ENCODE measurements at regions not wholly inside any gene's neighbourhood (a gene's known extent, or its start where the extent isn't known, plus 50 kb on each side); places are given as distances from the start of the nearest gene placed in this dataset.

DNA sequence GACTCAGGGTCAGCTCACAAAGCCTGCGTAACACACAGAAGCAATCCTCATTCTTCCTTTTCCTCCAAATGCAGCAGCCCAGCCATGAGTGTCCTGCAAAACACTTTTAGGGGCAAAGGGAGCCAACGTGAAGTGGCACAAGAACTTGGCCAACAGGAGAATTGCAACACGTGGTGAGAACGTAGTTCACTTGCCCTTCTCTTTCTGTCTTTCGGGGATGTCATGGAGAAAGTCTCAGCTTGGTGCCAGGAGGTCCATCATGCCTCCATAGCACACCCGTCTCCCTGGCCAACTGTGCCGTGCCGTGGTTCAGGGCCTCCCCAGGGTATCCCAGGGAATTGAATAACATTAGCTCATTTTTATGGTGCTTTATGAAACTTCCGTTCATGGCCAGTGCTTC lies 98.5 kb upstream of the ANO1 start:
- TF ChIP-seq CTCF (IDR thresholded peaks at IDR 0.05; ENCODE audit: unreplicated experiment), result no peak
- DNase-seq (ENCODE audit: low spot score), result no peak
- H3K36me3 Mint-ChIP-seq (ENCODE audit: low read depth, unreplicated experiment), result no peaks in the 10 kb centered on the region
- H3K27ac Mint-ChIP-seq (ENCODE audit: unreplicated experiment), result no peak overlapping the region
- H3K9me3 Mint-ChIP-seq (ENCODE audit: unreplicated experiment), result no peaks in the 10 kb centered on the region
- H3K27me3 Mint-ChIP-seq (ENCODE audit: unreplicated experiment), result peaks cover 9% of the 10 kb centered on the region
- no peak overlapping the region for H3K4me3 Mint-ChIP-seq (ENCODE audit: unreplicated experiment)
- peaks cover 9% of the 10 kb centered on the region for H3K4me1 Mint-ChIP-seq (ENCODE audit: unreplicated experiment)

DNA sequence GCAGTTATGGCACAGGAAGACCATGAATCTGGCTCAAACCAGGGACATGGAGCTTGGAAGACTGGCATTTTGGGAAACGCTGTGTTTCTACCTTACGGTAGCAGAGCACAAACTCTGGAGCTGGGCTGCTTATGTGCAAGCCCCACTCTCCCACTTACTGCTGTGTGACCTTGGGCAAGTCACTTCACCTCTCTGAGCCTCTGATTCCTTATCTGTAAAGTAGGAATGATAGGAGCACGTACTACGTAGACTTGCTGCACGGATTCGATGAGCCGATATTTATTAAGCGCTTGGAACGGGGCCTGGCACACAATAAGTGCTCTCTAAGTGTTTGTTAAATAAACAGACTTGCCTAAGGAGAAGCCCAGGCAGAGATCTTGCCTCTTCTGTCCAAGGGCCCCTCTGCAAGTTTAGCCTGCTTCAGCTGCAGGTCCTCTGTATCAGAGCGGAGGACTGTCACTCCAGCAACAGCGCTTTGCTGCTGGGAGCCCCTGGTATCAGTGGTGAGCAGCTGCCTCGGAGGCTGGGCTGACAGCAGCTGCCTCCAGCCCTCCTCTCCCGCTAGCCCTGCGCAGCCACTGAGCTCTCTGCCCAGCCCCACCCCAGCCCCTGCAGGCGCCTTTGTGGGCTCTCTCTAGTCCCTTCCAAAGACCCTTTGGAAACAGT lies 96.9 kb upstream of the ANO1 start:
- H3K9me3 Mint-ChIP-seq (ENCODE audit: unreplicated experiment), result no peaks in the 10 kb centered on the region
- peaks cover 7% of the 10 kb centered on the region for H3K27me3 Mint-ChIP-seq (ENCODE audit: unreplicated experiment)
- H3K36me3 Mint-ChIP-seq (ENCODE audit: low read depth, unreplicated experiment), result no peaks in the 10 kb centered on the region
- DNase-seq (ENCODE audit: low spot score), result no peak
- no peak for TF ChIP-seq CTCF (IDR thresholded peaks at IDR 0.05; ENCODE audit: unreplicated experiment)
- no peak overlapping the region for H3K27ac Mint-ChIP-seq (ENCODE audit: unreplicated experiment)
- H3K4me1 Mint-ChIP-seq (ENCODE audit: unreplicated experiment), result peaks cover 13% of the 10 kb centered on the region
- H3K4me3 Mint-ChIP-seq (ENCODE audit: unreplicated experiment), result no peak overlapping the region

DNA sequence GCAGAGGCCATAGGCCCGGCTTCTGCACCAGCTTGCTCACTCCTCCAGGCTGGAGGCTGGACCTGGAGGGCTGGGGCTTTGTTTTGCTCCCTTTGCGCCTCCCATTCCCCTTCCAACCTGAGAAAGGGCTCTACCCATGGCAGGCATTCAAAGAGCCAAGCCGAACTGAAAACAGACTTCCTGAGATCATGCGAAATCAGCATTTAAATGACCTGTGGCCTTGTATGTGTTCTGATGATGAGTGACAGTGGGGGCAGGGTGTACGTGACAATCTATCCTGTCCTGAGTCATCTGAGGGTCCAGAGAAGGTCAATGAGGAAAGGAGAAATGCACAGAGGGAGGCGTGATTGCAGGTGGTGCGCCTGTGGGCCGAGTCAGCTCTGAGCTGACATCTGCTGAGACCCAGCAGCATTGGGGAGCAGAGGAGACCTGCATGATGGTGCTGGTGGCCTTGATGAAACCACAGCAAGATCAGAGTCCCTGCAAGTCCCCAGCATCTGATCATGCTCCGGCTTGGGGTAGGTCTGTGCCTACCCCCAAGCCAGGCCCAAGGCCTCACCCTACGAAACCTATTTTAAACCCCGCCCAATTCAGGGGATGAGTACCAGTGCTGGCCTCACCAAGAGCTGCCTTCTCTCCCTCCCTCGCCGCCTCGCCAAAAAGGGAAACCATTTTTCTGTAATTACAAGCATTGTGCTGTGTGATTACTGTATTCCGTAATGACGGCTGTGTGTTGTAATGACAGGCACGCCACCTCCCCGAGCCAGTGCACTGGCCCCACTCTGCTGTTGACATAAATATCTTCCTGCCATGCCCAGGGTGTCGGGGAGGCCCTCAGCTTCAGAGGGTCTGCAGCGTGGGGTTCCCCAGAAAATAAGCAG lies 95.2 kb upstream of the ANO1 start:
- TF ChIP-seq CTCF (IDR thresholded peaks at IDR 0.05; ENCODE audit: unreplicated experiment), result no peak
- H3K36me3 Mint-ChIP-seq (ENCODE audit: low read depth, unreplicated experiment), result no peaks in the 10 kb centered on the region
- H3K4me3 Mint-ChIP-seq (ENCODE audit: unreplicated experiment), result no peak overlapping the region
- DNase-seq (ENCODE audit: low spot score), result no peak
- H3K27me3 Mint-ChIP-seq (ENCODE audit: unreplicated experiment), result peaks cover 12% of the 10 kb centered on the region
- H3K27ac Mint-ChIP-seq (ENCODE audit: unreplicated experiment), result no peak overlapping the region
- no peaks in the 10 kb centered on the region for H3K9me3 Mint-ChIP-seq (ENCODE audit: unreplicated experiment)
- H3K4me1 Mint-ChIP-seq (ENCODE audit: unreplicated experiment), result peaks cover 13% of the 10 kb centered on the region

DNA sequence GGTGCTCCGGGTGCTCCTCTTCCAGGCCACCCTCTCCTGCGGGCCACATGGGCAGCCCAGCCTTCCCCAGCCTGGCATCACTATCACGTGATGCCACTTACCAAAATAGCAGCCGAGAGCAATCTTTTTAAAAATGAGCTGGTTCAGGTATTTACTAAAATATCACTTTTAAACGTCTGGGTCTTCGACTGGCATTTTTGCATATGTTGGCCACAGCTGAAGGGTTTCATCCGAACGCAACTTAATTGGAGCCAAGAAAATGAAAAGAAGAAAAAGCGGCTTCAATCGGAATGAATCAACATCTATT lies 94.6 kb upstream of the ANO1 start:
- H3K9me3 Mint-ChIP-seq (ENCODE audit: unreplicated experiment), result no peaks in the 10 kb centered on the region
- H3K4me1 Mint-ChIP-seq (ENCODE audit: unreplicated experiment), result peaks cover 13% of the 10 kb centered on the region
- no peak overlapping the region for H3K4me3 Mint-ChIP-seq (ENCODE audit: unreplicated experiment)
- H3K27ac Mint-ChIP-seq (ENCODE audit: unreplicated experiment), result no peak overlapping the region
- no peak for TF ChIP-seq CTCF (IDR thresholded peaks at IDR 0.05; ENCODE audit: unreplicated experiment)
- H3K27me3 Mint-ChIP-seq (ENCODE audit: unreplicated experiment), result peaks cover 12% of the 10 kb centered on the region
- no peaks in the 10 kb centered on the region for H3K36me3 Mint-ChIP-seq (ENCODE audit: low read depth, unreplicated experiment)
- DNase-seq (ENCODE audit: low spot score), result no peak

DNA sequence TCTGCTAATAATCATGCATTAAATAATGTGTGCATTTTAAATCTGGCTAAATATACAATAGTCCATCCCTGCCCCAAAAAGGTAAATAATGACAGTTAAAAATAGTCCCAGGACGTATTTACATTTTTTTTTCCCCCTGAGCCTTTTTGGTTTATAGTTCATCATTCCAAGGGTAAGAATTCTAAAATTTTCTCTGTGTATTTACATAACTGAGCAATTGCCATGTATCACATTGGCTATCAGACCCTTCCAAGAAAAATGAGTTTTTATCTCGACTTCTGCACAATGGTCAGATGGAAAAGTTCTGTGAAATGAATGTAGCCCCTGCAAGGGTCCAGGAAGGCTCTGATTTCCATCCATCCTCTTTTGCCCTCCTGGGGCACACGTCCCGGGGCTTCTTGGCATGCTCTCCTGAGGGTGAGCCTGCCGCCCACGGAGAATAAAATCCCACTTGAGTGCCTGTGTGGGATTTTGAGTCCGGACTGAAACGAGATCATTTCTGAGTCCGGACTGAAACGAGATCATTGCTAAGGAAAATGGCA lies 94.1 kb upstream of the ANO1 start:
- Mint-ChIP-seq H3K9me3 (ENCODE audit: unreplicated experiment) (no peaks in the 10 kb centered on the region), H3K27me3 (ENCODE audit: unreplicated experiment) (peaks cover 12% of the 10 kb centered on the region), H3K27ac (ENCODE audit: unreplicated experiment) (no peak overlapping the region), H3K36me3 (ENCODE audit: low read depth, unreplicated experiment) (no peaks in the 10 kb centered on the region), H3K4me1 (ENCODE audit: unreplicated experiment) (peaks cover 13% of the 10 kb centered on the region), H3K4me3 (ENCODE audit: unreplicated experiment) (no peak overlapping the region)
- no peak for TF ChIP-seq CTCF (IDR thresholded peaks at IDR 0.05; ENCODE audit: unreplicated experiment)
- no peak for DNase-seq (ENCODE audit: low spot score)
